GM18505 (cell line): ENCODE measurements at regions not wholly inside any gene's neighbourhood (a gene's known extent, or its start where the extent isn't known, plus 50 kb on each side); places are given as distances from the start of the nearest gene placed in this dataset.

Experiments
- ATAC-seq: cut with Tn5 transposase; IDR thresholded peaks from one replicate; pipeline ENCODE4 v1.9.1; 2021; ENCODE audit not compliant: unreplicated experiment
- POLR2A ChIP-seq: IDR thresholded peaks from 4 replicates; pipeline ENCODE4 v1.6.1; 2011; ENCODE audit warnings: borderline replicate concordance; ENCODE audit not compliant: insufficient read depth, insufficient read length; ENCODE audit errors: extremely low read depth

- ATAC-seq = no peak
- TF ChIP-seq POLR2A = no peak
Observed at GRCh38 chr10:32109603-32110002, 53.4 kb upstream of the KIF5B start.
